HG02610 (cell line): ENCODE measurements at regions not wholly inside any gene's neighbourhood (a gene's known extent, or its start where the extent isn't known, plus 50 kb on each side); places are given as distances from the start of the nearest gene placed in this dataset.
"Not testable (repeated sequence)": the region's sequence is repeated elsewhere in the genome, so short reads cannot be mapped to it uniquely, and the experiment has no call there.

Experiments
- ATAC-seq: cut with Tn5 transposase; IDR thresholded peaks from one replicate; pipeline ENCODE4 v1.9.1; 2021; ENCODE audit warnings: mild to moderate bottlenecking, moderate library complexity; ENCODE audit not compliant: unreplicated experiment

DNA sequence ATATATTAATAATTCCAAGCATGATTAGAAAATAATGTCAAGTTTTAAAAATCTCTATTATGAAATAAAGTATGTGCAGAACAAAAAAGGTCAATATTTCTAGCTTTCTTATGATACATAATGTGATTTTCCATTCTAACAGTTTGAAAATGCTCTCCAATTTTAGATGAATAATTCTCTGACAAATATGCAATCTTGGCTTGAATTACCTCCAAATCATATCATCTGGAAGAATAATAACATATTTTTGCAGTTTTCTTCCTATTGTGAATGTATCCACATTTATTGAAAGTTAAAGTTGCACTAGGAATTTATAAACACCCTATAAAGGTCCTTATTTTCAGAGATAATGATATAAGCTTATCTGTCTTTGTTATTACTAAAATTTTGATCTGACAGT lies 548.5 kb upstream of the SLC10A2 start:
- no peak for ATAC-seq

DNA sequence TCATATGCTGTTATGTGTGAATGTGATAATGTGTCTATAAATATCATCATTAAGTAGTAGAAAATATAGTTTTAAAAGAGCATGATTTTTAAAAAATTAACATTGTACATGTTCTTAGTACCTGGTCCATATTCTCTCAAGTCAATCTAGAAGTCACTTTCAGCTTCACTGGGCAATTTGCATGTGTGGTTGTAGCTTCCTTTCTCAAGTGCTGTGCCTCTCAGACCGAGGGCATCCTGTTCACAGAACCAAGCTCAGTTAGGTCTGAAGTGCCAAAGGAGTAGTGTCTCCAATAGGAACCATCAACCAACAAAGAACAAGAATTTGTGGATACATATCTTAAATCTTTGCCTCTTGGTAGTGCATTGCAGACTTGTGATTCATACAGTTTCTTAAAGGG lies 541.8 kb upstream of the SLC10A2 start:
- peak; percentile 91 for ATAC-seq

DNA sequence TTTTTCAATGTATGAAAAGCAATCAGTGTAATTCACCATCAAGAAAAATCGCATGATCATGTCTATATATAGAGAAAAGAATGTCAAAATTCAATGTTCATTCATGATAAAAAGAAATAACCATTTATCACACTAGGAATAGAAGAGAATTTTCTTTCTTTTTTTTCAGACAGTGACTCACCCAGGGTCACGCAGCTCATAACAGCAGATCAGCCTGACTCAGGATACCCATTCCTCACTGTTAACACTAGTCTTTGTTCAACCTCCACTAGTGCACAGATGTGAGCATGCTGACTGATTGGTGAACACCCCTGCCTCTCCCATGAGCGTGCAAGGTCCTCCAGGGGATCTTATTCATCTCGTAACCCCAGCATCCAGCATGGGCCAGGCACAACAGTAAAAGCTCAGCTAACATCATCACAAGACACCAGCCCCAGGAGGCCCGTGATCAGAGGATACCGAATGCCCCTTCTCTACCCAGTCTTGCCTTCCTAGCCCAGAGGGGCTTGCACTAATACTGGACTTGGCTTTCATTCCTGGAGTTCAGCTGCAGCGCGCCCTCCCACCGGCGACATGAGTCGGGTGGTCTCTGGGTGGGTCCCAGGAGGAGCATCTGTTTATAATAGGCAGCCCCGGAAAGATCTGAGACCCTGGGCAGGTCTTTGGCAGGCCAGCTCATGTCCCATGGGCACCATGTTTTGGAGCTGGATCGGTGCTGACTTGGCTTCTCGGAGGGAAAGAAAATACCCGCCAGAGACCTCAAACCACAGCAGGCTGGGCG lies 539.5 kb upstream of the SLC10A2 start:
- ATAC-seq: no peak

DNA sequence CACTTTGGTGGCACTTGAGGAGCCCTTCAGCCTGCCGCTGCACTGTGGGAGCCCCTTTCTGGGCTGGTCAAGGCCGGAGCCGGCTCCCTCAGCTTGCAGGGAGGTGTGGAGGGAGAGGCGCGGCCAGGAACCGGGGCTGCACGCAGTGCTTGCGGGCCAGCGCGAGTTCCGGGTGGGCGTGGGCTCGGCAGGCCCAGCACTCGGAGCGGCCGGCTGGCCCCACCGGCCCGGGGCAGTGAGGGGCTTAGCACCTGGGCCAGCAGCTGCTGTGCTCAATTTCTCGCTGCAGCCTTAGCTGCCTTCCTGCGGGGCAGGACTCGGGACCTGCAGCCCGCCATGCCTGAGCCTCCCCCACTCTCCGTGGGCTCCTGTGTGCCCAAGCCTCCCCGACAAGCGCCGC lies 533.7 kb upstream of the SLC10A2 start:
- ATAC-seq: not testable (repeated sequence)

DNA sequence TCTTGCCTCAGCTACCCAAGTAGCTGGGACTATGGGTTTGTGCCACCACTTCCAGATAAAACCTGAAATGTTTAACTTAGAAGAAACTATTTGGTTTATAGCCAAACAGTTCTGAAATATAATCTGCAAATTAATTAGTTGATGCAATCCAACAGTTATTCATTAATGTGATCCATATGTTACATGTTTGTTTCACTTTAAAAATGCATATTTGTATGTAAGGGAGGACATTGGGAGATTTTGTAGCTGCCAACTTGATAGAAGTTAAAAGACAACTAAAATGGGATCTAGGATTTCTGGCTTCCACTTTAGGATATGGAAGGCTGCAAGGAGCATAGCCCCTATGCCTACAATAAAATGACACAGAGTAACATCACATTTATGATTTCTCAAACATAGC lies 532.5 kb upstream of the SLC10A2 start:
- no peak for ATAC-seq

DNA sequence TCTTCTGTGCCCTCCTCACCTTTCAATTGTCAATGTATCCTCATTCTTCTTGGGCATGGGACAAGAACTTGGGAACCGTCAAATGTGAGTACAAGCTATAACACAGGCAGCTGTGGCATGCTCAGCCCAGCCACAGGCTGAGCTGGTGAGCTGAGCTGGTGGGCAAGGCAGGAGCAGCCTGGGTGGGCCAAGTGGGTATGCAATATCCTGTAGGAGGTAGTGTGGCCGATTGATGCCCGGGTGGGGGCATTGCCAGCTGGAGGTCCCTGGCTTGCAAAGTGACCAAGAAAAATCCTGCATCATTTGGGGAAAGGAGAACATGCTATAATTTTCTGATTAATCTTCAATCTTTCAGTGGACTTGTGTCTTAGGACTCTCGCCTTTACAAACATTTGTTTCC lies 507.2 kb upstream of the SLC10A2 start:
- no peak for ATAC-seq

DNA sequence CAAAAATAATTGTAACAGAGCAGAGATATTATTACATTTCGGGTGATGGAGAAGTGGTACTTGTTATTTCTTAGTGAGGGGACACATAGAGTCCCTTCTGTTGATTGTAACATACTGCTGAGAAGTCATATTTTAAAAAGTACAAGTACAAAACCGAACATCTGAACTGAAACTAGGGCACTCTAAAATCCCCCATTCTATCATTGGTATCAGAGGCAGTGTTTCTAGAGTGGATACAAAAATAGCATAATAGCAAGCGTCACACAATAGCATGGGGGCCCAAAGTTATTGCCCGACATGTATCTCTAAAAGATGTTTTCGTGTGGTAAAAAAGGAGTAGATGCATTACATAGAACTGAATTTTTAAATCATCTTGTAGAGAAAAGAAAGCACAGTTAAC lies 502.1 kb upstream of the SLC10A2 start:
- ATAC-seq: peak; percentile 58

DNA sequence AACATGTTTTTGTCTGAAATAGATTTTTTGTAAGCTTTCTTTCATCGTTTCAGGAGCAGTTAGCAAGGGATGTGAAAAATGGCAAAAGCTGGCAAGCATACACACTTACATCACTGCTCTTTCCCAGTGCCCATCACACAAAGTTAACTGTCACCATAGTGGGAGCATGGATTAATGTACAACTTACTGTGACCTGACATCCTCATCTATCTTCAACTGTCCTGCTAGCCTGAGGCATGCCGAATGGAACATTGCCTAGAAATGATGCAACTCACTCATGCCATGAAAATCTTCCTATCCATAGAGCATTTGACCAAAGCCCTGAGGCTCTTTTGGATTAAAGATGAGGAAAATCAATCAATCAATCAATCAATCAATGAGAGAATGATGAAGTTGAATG lies 491.7 kb upstream of the SLC10A2 start:
- ATAC-seq: no peak

DNA sequence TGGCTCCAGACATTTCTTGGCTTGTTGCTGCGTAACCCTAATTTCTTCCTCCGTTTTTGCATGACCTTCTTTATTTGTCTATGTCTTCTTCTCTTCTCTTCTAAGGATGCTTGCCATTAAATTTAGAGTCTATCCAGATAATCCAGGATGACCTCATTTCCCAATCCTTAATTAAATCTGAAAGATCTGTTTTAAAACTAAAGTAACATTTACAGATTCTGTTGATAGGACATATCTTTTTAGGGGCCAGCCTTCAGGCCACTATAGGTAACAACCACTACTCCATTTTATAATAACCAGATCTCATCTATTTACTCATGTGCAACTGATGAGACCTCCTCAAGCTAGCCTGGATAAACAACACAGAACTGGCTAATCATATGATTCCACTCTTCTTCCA lies 490.5 kb upstream of the SLC10A2 start:
- no peak for ATAC-seq

DNA sequence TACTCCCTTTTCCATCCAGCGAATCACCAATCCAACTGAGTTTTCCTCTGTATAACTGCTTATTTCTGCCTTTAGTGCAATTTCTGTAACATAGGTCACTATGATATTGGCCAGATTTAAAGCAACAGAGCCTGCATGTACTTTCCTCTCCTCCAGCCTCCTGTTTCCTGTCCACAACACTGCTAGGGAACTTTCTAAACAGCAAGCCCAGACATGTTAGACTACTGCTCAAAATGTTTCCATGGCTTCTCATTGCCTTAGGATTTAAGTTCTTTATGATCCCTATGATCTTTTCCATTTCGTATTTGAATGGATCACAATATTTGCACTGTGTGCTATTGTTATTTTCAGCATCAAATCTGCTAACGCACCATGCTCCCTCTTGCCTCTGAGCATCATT lies 481.7 kb upstream of the SLC10A2 start:
- no peak for ATAC-seq

DNA sequence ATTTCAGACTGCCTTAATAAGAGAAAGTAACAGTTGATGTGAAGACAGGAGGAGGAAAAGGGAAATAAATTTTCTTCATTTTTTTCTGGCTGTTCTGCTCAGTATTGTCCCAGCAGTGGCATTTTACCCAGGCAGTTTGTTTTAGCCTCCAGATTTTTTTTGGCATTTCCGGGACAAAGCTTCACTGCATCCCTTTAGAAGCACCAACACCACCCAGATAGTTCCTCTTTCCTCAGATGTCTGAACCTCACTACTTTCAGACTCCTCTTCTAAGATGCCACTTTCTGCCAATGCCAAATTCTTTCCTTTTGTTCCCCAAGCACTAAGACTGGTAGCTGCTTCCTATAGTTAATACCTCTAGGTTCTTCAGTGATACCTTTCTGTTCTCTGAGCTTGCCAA lies 480.1 kb upstream of the SLC10A2 start:
- no peak for ATAC-seq

DNA sequence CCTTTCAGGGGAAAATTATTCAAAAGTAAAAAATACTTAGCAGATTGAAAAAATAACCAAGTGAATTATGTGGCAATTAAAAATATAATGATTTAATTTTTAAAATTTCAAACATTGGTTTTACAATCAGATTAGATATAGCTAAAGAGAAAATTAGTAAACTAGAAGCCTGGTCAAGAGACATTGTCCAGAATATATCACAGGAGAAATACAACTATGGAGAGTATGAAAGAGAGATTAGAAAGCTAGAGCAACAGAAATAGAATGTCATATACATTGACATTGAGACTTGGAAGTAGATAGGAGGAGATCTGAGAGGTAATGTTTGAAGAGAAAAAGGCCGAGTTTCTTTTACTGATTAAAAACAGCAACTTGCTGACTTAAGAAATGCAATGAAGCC lies 476.4 kb upstream of the SLC10A2 start:
- no peak for ATAC-seq

DNA sequence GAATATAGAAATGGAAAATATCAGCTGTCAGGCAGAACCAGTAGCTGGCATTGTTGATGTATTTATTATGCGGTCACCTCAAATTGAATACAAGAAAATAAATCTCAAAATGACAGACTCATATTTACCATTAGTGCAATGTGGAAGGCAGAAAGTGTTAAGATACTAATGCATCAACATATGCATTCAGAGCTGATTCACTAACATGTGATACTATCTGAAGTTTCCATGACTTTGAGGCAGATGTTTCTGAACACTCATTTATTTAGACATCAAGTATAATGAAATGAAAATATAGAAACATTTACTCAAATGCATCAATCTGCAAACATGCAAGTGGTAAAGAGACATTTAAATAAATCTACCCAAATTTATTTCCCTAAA lies 474.2 kb upstream of the SLC10A2 start:
- no peak for ATAC-seq

DNA sequence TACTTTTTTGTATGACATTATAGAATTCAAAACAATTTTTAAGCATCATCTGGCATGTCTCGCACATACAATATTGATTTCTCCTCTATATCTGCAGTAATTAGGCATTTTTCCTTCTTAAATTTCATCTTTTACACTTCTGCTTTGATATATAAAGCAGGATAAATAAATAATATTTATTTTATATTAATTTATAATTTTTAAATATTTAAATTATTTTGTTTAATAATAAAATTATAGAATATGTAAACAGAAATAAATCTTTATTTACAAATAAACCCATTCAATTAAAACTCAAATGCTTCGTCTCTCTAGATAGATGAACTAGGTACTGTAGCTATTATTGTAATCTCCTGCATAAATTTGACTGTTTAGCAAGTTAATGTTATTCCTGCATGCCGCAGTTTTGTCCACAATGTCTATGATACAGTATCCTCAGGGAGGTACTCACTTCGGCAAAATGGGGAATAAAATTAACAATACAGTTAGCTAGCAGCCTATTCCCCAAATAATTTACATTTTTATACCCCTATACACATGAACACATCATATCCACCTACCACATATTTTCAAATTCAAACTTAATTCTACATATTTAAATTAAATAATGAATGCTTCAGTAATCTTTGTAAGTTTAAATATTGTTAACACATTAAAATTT lies 473.6 kb upstream of the SLC10A2 start:
- no peak for ATAC-seq

DNA sequence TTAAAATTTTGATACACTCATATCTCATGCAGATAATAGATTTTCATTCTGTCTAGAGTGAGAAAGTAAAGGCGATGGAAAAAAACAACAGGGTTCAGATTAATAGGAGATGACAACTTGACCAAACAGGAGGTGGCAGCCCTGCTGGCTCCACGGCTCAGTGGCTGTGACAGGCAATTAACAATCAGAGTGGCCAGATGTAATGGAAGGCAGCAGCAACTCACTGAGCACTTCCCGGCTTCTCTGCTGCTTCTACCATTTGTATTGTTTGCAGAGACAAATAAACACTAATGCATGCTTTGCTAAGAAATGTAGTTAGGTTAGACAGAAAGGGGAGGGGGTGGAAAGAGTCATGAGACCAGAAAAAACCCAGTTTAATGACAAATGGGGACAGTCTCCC lies 473.0 kb upstream of the SLC10A2 start:
- no peak for ATAC-seq

DNA sequence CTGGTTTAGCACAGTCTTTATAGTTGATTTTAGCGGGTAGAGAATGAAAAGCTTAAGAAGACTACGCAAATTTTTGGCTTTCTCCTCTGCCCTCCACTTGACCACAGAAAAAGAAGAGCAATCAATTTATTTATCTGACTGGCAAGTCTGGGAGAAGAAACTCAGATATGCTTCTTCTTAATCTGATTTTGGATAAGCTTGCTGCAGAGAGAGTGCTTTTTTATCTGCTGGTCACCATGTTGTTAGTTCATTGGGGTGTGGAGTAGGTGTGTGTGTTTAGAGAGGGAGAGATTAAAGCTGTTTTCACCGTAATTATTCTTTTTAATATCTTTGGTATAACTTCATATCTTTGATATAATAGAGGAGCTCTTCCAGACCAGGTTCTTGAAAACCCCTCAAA lies 471.4 kb upstream of the SLC10A2 start:
- no peak for ATAC-seq

DNA sequence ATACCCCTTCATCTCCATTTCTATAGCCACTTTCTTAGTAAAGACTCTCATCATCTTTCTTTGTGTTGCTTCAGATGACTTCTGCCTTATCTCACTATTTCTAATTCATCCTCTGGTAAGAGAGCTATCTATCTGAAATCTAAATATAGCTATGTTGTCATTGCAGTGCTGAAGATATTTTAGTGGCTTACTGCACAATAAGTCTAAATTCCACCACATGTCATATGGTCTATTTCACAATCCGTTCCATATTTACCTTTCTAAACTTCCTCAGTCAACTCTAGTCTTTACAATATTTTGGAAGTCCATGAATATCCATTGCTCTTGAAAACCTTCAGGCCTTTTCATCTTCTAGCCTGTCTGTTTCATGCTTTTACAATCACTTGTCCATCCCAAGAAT lies 465.1 kb upstream of the SLC10A2 start:
- ATAC-seq: no peak

DNA sequence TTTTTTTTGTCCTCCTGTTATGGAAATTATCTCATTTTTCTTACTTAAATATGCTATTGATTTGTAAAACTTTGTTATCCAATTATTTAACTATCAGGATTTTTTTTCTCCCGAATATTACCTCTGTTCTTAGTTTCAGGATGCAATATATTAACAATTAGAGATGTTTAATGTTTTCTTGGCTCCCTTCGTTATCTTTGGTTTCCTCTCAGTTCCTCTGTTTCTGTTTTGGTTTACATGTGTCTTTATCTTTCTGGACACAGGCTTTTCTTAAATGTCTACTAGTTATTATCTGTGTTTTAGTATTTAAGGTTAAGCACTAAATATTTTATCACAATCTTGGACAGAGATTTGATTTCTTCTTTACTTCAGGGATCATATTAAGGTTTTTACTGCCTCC lies 462.2 kb upstream of the SLC10A2 start:
- no peak for ATAC-seq

DNA sequence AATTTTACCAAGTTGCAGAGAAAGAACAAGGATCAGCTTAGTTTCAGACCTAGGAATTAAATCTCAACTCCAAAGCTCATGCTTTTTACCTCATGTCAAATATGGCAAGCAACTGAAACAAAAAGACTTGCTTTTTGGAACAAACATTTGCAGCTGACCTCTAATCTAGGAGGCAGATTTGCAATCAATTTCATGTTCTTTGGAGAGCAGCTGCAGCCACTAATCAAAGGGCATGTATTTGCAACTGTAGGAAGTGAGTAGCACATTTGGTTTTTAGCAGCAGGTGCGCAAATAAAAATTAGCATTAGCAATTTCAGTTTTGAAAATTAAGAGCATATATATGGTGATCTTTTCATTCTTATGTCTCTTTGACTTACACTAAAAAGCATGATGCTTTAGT lies 459.3 kb upstream of the SLC10A2 start:
- no peak for ATAC-seq

DNA sequence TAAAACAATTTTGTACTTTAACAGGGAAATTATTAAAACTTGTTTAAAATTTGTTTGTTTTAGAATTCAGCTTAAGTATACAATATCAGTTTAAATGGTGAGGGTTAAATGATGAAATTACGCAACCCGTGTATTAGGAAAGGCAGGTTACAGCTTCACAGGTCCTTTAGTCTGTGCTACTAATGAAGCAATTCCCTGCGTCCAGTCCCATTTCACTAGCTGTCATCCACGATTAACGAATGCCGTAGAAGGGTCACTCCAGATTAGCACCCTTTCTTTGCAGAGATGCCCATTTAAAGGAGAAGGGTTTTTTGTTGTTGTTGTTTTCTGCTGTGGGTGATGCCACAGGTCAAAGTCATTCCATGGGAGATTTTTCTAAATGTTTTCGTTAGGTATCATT lies 457.6 kb upstream of the SLC10A2 start:
- no peak for ATAC-seq

DNA sequence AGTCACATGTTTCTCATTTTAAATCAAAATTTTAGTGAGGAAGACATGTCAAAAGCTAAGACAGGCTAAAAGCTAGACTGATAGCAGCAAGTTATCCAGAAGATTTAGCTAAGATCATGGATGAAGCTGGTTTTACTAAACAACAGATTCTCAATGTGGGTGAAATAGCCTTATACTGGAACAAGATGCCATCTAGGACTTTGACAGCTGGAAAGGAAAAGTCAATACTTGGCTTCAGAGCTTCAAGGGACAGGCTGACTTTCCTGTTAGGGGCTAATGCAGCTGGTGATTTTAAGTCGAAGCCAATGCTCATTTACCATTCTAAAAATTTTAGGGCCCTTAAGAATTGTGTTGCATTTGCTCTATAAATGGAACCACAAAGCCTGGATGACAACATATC lies 455.3 kb upstream of the SLC10A2 start:
- ATAC-seq: no peak

DNA sequence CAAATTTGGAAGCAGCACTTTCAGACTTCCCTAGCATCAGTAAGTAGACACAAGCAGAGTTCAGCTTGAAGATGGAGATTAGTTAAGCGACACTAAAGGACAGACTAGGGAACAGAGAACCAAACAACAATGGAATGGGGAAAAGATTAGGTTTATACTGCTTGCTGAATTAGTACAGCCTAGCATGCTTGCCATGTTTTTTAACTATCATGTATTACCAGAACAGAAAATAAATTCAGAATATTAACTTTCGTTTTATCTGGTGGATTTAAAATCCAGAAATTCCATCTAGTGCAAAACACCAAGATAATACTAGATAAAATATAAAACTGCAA lies 451.5 kb upstream of the SLC10A2 start:
- ATAC-seq: no peak
